ENCODE measurements at regions not wholly inside any gene's neighbourhood (a gene's known extent, or its start where the extent isn't known, plus 50 kb on each side); places are given as distances from the start of the nearest gene placed in this dataset.

DNA sequence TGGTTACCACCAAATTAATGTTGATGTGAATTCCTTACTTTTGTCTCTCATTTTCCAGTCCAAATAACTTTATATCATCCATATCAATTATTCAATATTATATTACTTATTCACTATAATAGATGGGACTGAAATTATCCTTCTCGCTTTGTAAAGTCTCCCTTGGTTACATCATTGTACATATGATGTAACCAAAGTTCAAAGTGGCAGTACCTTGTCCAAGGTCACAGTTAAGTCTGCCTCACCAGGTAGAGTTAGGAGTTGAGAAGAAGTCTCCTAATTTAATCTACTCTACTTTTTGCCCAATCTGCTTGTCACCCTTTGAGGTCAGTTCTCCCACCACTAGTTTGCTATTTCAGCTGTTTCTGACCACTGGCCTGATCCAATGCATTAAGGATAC lies 83.7 kb upstream of the CLINT1 start:
- TF ChIP-seq, protein P1, sequence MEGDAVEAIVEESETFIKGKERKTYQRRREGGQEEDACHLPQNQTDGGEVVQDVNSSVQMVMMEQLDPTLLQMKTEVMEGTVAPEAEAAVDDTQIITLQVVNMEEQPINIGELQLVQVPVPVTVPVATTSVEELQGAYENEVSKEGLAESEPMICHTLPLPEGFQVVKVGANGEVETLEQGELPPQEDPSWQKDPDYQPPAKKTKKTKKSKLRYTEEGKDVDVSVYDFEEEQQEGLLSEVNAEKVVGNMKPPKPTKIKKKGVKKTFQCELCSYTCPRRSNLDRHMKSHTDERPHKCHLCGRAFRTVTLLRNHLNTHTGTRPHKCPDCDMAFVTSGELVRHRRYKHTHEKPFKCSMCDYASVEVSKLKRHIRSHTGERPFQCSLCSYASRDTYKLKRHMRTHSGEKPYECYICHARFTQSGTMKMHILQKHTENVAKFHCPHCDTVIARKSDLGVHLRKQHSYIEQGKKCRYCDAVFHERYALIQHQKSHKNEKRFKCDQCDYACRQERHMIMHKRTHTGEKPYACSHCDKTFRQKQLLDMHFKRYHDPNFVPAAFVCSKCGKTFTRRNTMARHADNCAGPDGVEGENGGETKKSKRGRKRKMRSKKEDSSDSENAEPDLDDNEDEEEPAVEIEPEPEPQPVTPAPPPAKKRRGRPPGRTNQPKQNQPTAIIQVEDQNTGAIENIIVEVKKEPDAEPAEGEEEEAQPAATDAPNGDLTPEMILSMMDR (IDR thresholded peaks at IDR 0.05) = no peak
- no peak for TF ChIP-seq POLR2A (IDR thresholded peaks at IDR 0.05)
